NOMO-1 treated with DMSO at 0.1 percent for 48 hours (cell line): ENCODE measurements at regions not wholly inside any gene's neighbourhood (a gene's known extent, or its start where the extent isn't known, plus 50 kb on each side); places are given as distances from the start of the nearest gene placed in this dataset.
A peak's percentile ranks its signal among the peaks of the same experiment; 100 is the strongest.

ENCODE experiments used
- DNase-seq: peaks from one replicate; lab custom pipeline; 2025; ENCODE audit not compliant: unreplicated experiment; lab: John Stamatoyannopoulos, UW

- DNase-seq, result no peak
These were observed 119.4 kb upstream of the PACRGL start for GRCh38 chr4:20580907-20581306.

GRCh38 chr4:20589436-20589835 is 110.8 kb upstream of the PACRGL start:
- no peak for DNase-seq

- no peak for DNase-seq
These were observed 109.4 kb upstream of the PACRGL start for GRCh38 chr4:20590849-20591248.

- DNase-seq, result no peak
These were observed 108.7 kb upstream of the PACRGL start for GRCh38 chr4:20591571-20591970.

- DNase-seq, result no peak
These were observed 108.2 kb upstream of the PACRGL start for GRCh38 chr4:20592013-20592412.

GRCh38 chr4:20592663-20593062 is 107.6 kb upstream of the PACRGL start:
- no peak for DNase-seq

GRCh38 chr4:20598626-20599025 is 101.6 kb upstream of the PACRGL start:
- no peak for DNase-seq

GRCh38 chr4:20603671-20604313 is 96.5 kb upstream of the PACRGL start:
- DNase-seq, result no peak

- no peak for DNase-seq
These were observed 87.9 kb upstream of the PACRGL start for GRCh38 chr4:20612313-20612712.

- no peak for DNase-seq
These were observed 85.4 kb upstream of the PACRGL start for GRCh38 chr4:20614816-20615215.

- DNase-seq, result no peak
These were observed 84.6 kb upstream of the PACRGL start for GRCh38 chr4:20615486-20616260.

- no peak for DNase-seq
These were observed 83.9 kb upstream of the PACRGL start for GRCh38 chr4:20616313-20616712.

- DNase-seq, result no peak
These were observed 83.4 kb upstream of the PACRGL start for GRCh38 chr4:20616848-20617247.

- DNase-seq, result peak; percentile 79
These were observed 82.4 kb upstream of the PACRGL start for GRCh38 chr4:20617678-20618396.

- peak; percentile 48 for DNase-seq
These were observed 81.5 kb upstream of the PACRGL start for GRCh38 chr4:20618731-20619130.

- DNase-seq, result no peak
These were observed 78.8 kb upstream of the PACRGL start for GRCh38 chr4:20621476-20621875.

GRCh38 chr4:20622701-20623100 is 77.6 kb upstream of the PACRGL start:
- no peak for DNase-seq

- peak; percentile 49 for DNase-seq
These were observed 76.3 kb upstream of the PACRGL start for GRCh38 chr4:20623939-20624338.

- no peak for DNase-seq
These were observed 75.4 kb upstream of the PACRGL start for GRCh38 chr4:20624793-20625374.

- DNase-seq, result peak; percentile 88
These were observed 74.8 kb upstream of the PACRGL start for GRCh38 chr4:20625426-20625825.

- DNase-seq, result no peak
These were observed 73.8 kb upstream of the PACRGL start for GRCh38 chr4:20626326-20627005.
